GM19463 (cell line): ENCODE measurements at regions not wholly inside any gene's neighbourhood (a gene's known extent, or its start where the extent isn't known, plus 50 kb on each side); places are given as distances from the start of the nearest gene placed in this dataset.
"Not testable (repeated sequence)": the region's sequence is repeated elsewhere in the genome, so short reads cannot be mapped to it uniquely, and the experiment has no call there.

Experiments used
- ATAC-seq: cut with Tn5 transposase; IDR thresholded peaks from one replicate; pipeline ENCODE4 v1.9.1; 2021; ENCODE audit warnings: mild to moderate bottlenecking, moderate library complexity; ENCODE audit not compliant: unreplicated experiment

- ATAC-seq = no peak
Observed at GRCh38 chr1:30138891-30139290, 584.5 kb downstream of the MATN1 start.

GRCh38 chr1:30137001-30137400, 586.4 kb downstream of the MATN1 start:
- ATAC-seq = no peak

- ATAC-seq = no peak
Observed at GRCh38 chr1:30135698-30136097, 587.7 kb downstream of the MATN1 start.

- no peak for ATAC-seq
Observed at GRCh38 chr1:30134466-30135217, 588.7 kb downstream of the MATN1 start.

- ATAC-seq = no peak
Observed at GRCh38 chr1:30133414-30134055, 589.9 kb downstream of the MATN1 start.

GRCh38 chr1:30132602-30133286, 590.6 kb downstream of the MATN1 start:
- ATAC-seq = no peak

- not testable (repeated sequence) for ATAC-seq
Observed at GRCh38 chr1:30130566-30130965, 592.8 kb downstream of the MATN1 start.

GRCh38 chr1:30130099-30130498, 593.3 kb downstream of the MATN1 start:
- ATAC-seq = no peak

GRCh38 chr1:30129421-30130055, 593.8 kb downstream of the MATN1 start:
- ATAC-seq = no peak

GRCh38 chr1:30129001-30129408, 594.4 kb downstream of the MATN1 start:
- ATAC-seq = no peak

GRCh38 chr1:30126848-30127247, 596.5 kb downstream of the MATN1 start:
- ATAC-seq = no peak

GRCh38 chr1:30125821-30126170, 597.6 kb downstream of the MATN1 start:
- no peak for ATAC-seq

- ATAC-seq = no peak
Observed at GRCh38 chr1:30125021-30125820, 598.2 kb downstream of the MATN1 start.

- no peak for ATAC-seq
Observed at GRCh38 chr1:30123896-30124295, 599.5 kb downstream of the MATN1 start.

GRCh38 chr1:30123036-30123435, 600.3 kb downstream of the MATN1 start:
- ATAC-seq = no peak

GRCh38 chr1:30120245-30121000, 603.0 kb downstream of the MATN1 start:
- no peak for ATAC-seq

GRCh38 chr1:30117685-30118084, 605.7 kb downstream of the MATN1 start:
- ATAC-seq = no peak

- ATAC-seq = no peak
Observed at GRCh38 chr1:30111431-30111830, 612.0 kb downstream of the MATN1 start.

- ATAC-seq = no peak
Observed at GRCh38 chr1:30110846-30111245, 612.5 kb downstream of the MATN1 start.

- ATAC-seq = no peak
Observed at GRCh38 chr1:30109853-30110252, 613.5 kb downstream of the MATN1 start.
